CD14-positive monocyte (primary cell): ENCODE measurements at regions not wholly inside any gene's neighbourhood (a gene's known extent, or its start where the extent isn't known, plus 50 kb on each side); places are given as distances from the start of the nearest gene placed in this dataset.

Source experiments
- DNase-seq, 3 donors: peaks; one replicate each; pipeline ENCODE4 v3.0.0-alpha.2; 2011 to 2022
- H2AFZ ChIP-seq: 2 replicates; pipeline ENCODE4 v1.6.0; 2012; ENCODE audit warnings: mild to moderate bottlenecking, low read depth, low read length, inconsistent platforms; ENCODE audit not compliant: insufficient read depth, poor library complexity, severe bottlenecking
- H3K27ac ChIP-seq, 2 donors: 1 replicate in 1 of 2; 2 replicates in 1 of 2; pipeline ENCODE4 v1.5.1; 2012 to 2013; ENCODE audit warnings: low read length in 2 of 2, control low read depth in 1 of 2, inconsistent platforms in 1 of 2, low read depth in 1 of 2, mild to moderate bottlenecking in 1 of 2
- H3K27me3 ChIP-seq, 2 donors: one replicate each; pipeline versions ENCODE4 v1.6.0 to v1.6.1; 2011 to 2013; ENCODE audit warnings: low read length in 2 of 2; ENCODE audit not compliant: control insufficient read depth in 2 of 2, insufficient read depth in 2 of 2
- H3K36me3 ChIP-seq, 2 donors: replicated peaks in 1 of 2; 1 replicate in 1 of 2; 2 replicates in 1 of 2; pipeline versions ENCODE4 v1.5.1 to v1.6.1; 2012 to 2013; ENCODE audit warnings: low read length in 2 of 2, control low read depth in 1 of 2, inconsistent platforms in 1 of 2, mild to moderate bottlenecking in 1 of 2; ENCODE audit not compliant: insufficient read depth in 2 of 2, control insufficient read depth in 1 of 2
- H3K4me1 ChIP-seq, 2 donors: 1 replicate in 1 of 2; 2 replicates in 1 of 2; pipeline versions ENCODE4 v1.5.1 to v1.6.1; 2012 to 2013; ENCODE audit warnings: low read length in 2 of 2, control low read depth in 1 of 2, inconsistent platforms in 1 of 2, mild to moderate bottlenecking in 1 of 2, moderate library complexity in 1 of 2; ENCODE audit not compliant: insufficient read depth in 2 of 2, control insufficient read depth in 1 of 2
- H3K4me2 ChIP-seq: replicated peaks from 2 replicates; pipeline ENCODE3; 2012; ENCODE audit warnings: low read length, moderate library complexity, mild to moderate bottlenecking; ENCODE audit not compliant: poor library complexity, severe bottlenecking; ENCODE audit errors: extremely low read depth
- H3K4me3 ChIP-seq, 3 experiments: fragments of 200-600 bp in 1 of 3; sonication (generic) in 1 of 3; replicated peaks in 1 of 3; 1 replicate in 2 of 3; 2 replicates in 1 of 3; pipeline ENCODE4 v1.5.1; 2011 to 2013; ENCODE audit warnings: low read length in 3 of 3, mild to moderate bottlenecking in 3 of 3, control low read depth in 2 of 3, low read depth in 2 of 3, inconsistent platforms in 1 of 3, moderate library complexity in 1 of 3
- H3K79me2 ChIP-seq: 2 replicates; pipeline ENCODE4 v1.6.0; 2012; ENCODE audit warnings: mild to moderate bottlenecking, control low read depth, inconsistent platforms, low read length, moderate library complexity; ENCODE audit not compliant: insufficient read depth
- H3K9ac ChIP-seq: 2 replicates; pipeline ENCODE4 v1.6.0; 2017; ENCODE audit warnings: low read length, mild to moderate bottlenecking; ENCODE audit not compliant: insufficient read depth, poor library complexity, severe bottlenecking
- H3K9me3 ChIP-seq, 2 donors: replicated peaks in 1 of 2; 1 replicate in 1 of 2; 2 replicates in 1 of 2; pipeline versions ENCODE4 v1.5.1 to v1.6.1; 2012 to 2013; ENCODE audit warnings: low read length in 2 of 2, control low read depth in 1 of 2; ENCODE audit not compliant: control insufficient read depth in 1 of 2, insufficient read depth in 1 of 2
- H4K20me1 ChIP-seq: 2 replicates; pipeline ENCODE4 v1.6.0; 2012; ENCODE audit warnings: mild to moderate bottlenecking, low read length, control low read depth, moderate library complexity; ENCODE audit not compliant: insufficient read depth
- H3K27ac Mint-ChIP-seq, 7 donors: one replicate each; pipeline ENCODE4 v1.8.0; 2020; ENCODE audit warnings: mild to moderate bottlenecking in 7 of 7, mixed read lengths in 7 of 7, moderate library complexity in 6 of 7, inconsistent platforms in 2 of 7
- H3K27me3 Mint-ChIP-seq, 3 donors: one replicate each; pipeline ENCODE4 v1.8.0; 2021 to 2022; ENCODE audit warnings: low read depth in 3 of 3, mild to moderate bottlenecking in 3 of 3, mixed read lengths in 3 of 3, moderate library complexity in 3 of 3, inconsistent platforms in 1 of 3
- H3K36me3 Mint-ChIP-seq, 2 donors: one replicate each; pipeline ENCODE4 v1.8.0; 2020; ENCODE audit warnings: mixed read lengths in 2 of 2, inconsistent platforms in 1 of 2, mild to moderate bottlenecking in 1 of 2
- H3K4me1 Mint-ChIP-seq: one replicate; pipeline ENCODE4 v1.8.0; 2020; ENCODE audit warnings: mild to moderate bottlenecking, mixed read lengths
- H3K4me3 Mint-ChIP-seq, 2 donors: one replicate each; pipeline ENCODE4 v1.8.0; 2020; ENCODE audit warnings: mild to moderate bottlenecking in 2 of 2, mixed read lengths in 2 of 2, moderate library complexity in 1 of 2
- H3K9me3 Mint-ChIP-seq, 7 donors: one replicate each; pipeline ENCODE4 v1.8.0; 2020 to 2022; ENCODE audit warnings: mixed read lengths in 7 of 7, mild to moderate bottlenecking in 6 of 7, moderate library complexity in 6 of 7, inconsistent platforms in 2 of 7
- CTCF ChIP-seq: fragments of 200-600 bp; IDR thresholded peaks from one replicate; pipeline ENCODE4 v1.8.0; 2022; ENCODE audit warnings: antibody characterized with exemption, mild to moderate bottlenecking
- WGBS: methylation state at CpG from one replicate; pipeline ENCODE4 v1.1.5; 2013; ENCODE audit warnings: missing lambda C conversion rate; ENCODE audit not compliant: insufficient coverage; 5-methylcytosine and 5-hydroxymethylcytosine counted together
- intact Hi-C, 2 donors: fragments of 100-400 bp; cut with micrococcal nuclease; formaldehyde crosslinking; loops; one replicate each; pipeline versions ENCODE4 v1.15.0 to v1.15.1; 2023

GRCh38 chr1:143720087-143721023 is 251.4 kb downstream of the FAM72C start:
- H3K9me3 Mint-ChIP-seq = peaks cover 5 to 22% (median 7%) of the 10 kb centered on the region in 7 donors
- peaks cover 0 to 12% of the 10 kb centered on the region in 2 donors for H3K9me3 ChIP-seq
- DNase-seq = peak in 1 of 3 donors; percentile 5
- no peak overlapping the region for H3K27ac ChIP-seq
- H3K9ac ChIP-seq = no peak overlapping the region
- H3K4me3 Mint-ChIP-seq = peak overlapping the region; percentile 66 to 77
- H3K79me2 ChIP-seq = no peaks in the 10 kb centered on the region
- peaks cover 0 to 3% of the 10 kb centered on the region in 2 donors for H3K36me3 Mint-ChIP-seq
- H2AFZ ChIP-seq = no peak overlapping the region
- H3K27ac Mint-ChIP-seq = peak overlapping the region in 1 of 7 donors; percentile 85
- peaks cover 18% of the 10 kb centered on the region for H3K4me1 Mint-ChIP-seq
- intact Hi-C loops = no loop called here
- H3K4me3 ChIP-seq = no peak overlapping the region
- no peaks in the 10 kb centered on the region for H4K20me1 ChIP-seq
- TF ChIP-seq CTCF = no peak
- H3K4me2 ChIP-seq = peak overlapping the region; percentile 29
- H3K27me3 ChIP-seq = peaks cover 39 to 68% of the 10 kb centered on the region in 2 donors
- H3K27me3 Mint-ChIP-seq = peaks cover 66 to 90% (median 82%) of the 10 kb centered on the region in 3 donors
- 10% methylated on average over 22 of the region's 24 CpGs for WGBS
- H3K36me3 ChIP-seq = no peaks in the 10 kb centered on the region
- no peaks in the 10 kb centered on the region for H3K4me1 ChIP-seq

GRCh38 chr1:143718524-143718923 is 253.3 kb downstream of the FAM72C start:
- Histone ChIP-seq H3K36me3 (no peaks in the 10 kb centered on the region), H4K20me1 (no peaks in the 10 kb centered on the region), H2AFZ (no peak overlapping the region), H3K27me3 (peaks cover 34 to 61% of the 10 kb centered on the region in 2 donors), H3K27ac (no peak overlapping the region), H3K9me3 (peaks cover 0 to 12% of the 10 kb centered on the region in 2 donors), H3K4me2 (no peak overlapping the region), H3K9ac (no peak overlapping the region), H3K4me1 (no peaks in the 10 kb centered on the region), H3K4me3 (no peak overlapping the region), H3K79me2 (no peaks in the 10 kb centered on the region)
- no peak for TF ChIP-seq CTCF
- H3K4me3 Mint-ChIP-seq = no peak overlapping the region
- DNase-seq = no peak
- peaks cover 18% of the 10 kb centered on the region for H3K4me1 Mint-ChIP-seq
- peaks cover 60 to 91% (median 85%) of the 10 kb centered on the region in 3 donors for H3K27me3 Mint-ChIP-seq
- peaks cover 5 to 19% (median 7%) of the 10 kb centered on the region in 7 donors for H3K9me3 Mint-ChIP-seq
- intact Hi-C loops = no loop called here
- WGBS = no CpG with 5 or more reads among the region's 2 CpGs
- peak overlapping the region in 1 of 7 donors; percentile 3 for H3K27ac Mint-ChIP-seq
- H3K36me3 Mint-ChIP-seq = peaks cover 0 to 3% of the 10 kb centered on the region in 2 donors
